ENCODE measurements at regions not wholly inside any gene's neighbourhood (a gene's known extent, or its start where the extent isn't known, plus 50 kb on each side); places are given as distances from the start of the nearest gene placed in this dataset.

GRCh38 chr6:170136541-170137175 is 154.2 kb downstream of the DLL1 start:
- H3K9ac ChIP-seq (ENCODE audit: low read length): no peak overlapping the region
- H3K4me3 ChIP-seq (ENCODE audit: low read length): no peak overlapping the region
- no peaks in the 10 kb centered on the region for H3K9me3 ChIP-seq (ENCODE audit: control insufficient read depth, low read depth, low read length)
- no peaks in the 10 kb centered on the region for H3K27me3 ChIP-seq (ENCODE audit: control insufficient read depth, insufficient read depth, low read length)
- no peaks in the 10 kb centered on the region for H3K4me1 ChIP-seq (ENCODE audit: control insufficient read depth, low read depth, low read length)
- H3K27ac ChIP-seq (ENCODE audit: low read length): no peak overlapping the region
- no peaks in the 10 kb centered on the region for H3K36me3 ChIP-seq (ENCODE audit: control insufficient read depth, low read depth, low read length)

- Histone ChIP-seq H3K36me3 (ENCODE audit: control insufficient read depth, low read depth, low read length) (no peaks in the 10 kb centered on the region), H3K4me3 (ENCODE audit: low read length) (no peak overlapping the region), H3K27me3 (ENCODE audit: control insufficient read depth, insufficient read depth, low read length) (no peaks in the 10 kb centered on the region), H3K4me1 (ENCODE audit: control insufficient read depth, low read depth, low read length) (no peaks in the 10 kb centered on the region), H3K9ac (ENCODE audit: low read length) (no peak overlapping the region), H3K27ac (ENCODE audit: low read length) (no peak overlapping the region), H3K9me3 (ENCODE audit: control insufficient read depth, low read depth, low read length) (no peaks in the 10 kb centered on the region)
Observed at GRCh38 chr6:170135821-170136471, 154.9 kb downstream of the DLL1 start.

GRCh38 chr6:170135461-170135820 is 155.4 kb downstream of the DLL1 start:
- Histone ChIP-seq H3K27ac (ENCODE audit: low read length) (no peak overlapping the region), H3K27me3 (ENCODE audit: control insufficient read depth, insufficient read depth, low read length) (no peaks in the 10 kb centered on the region), H3K4me3 (ENCODE audit: low read length) (no peak overlapping the region), H3K9ac (ENCODE audit: low read length) (no peak overlapping the region), H3K36me3 (ENCODE audit: control insufficient read depth, low read depth, low read length) (no peaks in the 10 kb centered on the region), H3K4me1 (ENCODE audit: control insufficient read depth, low read depth, low read length) (no peaks in the 10 kb centered on the region), H3K9me3 (ENCODE audit: control insufficient read depth, low read depth, low read length) (no peaks in the 10 kb centered on the region)

- no peak overlapping the region for H3K27ac ChIP-seq (ENCODE audit: low read length)
- no peak overlapping the region for H3K4me3 ChIP-seq (ENCODE audit: low read length)
- no peaks in the 10 kb centered on the region for H3K36me3 ChIP-seq (ENCODE audit: control insufficient read depth, low read depth, low read length)
- H3K27me3 ChIP-seq (ENCODE audit: control insufficient read depth, insufficient read depth, low read length): no peaks in the 10 kb centered on the region
- H3K9ac ChIP-seq (ENCODE audit: low read length): no peak overlapping the region
- no peaks in the 10 kb centered on the region for H3K4me1 ChIP-seq (ENCODE audit: control insufficient read depth, low read depth, low read length)
- no peaks in the 10 kb centered on the region for H3K9me3 ChIP-seq (ENCODE audit: control insufficient read depth, low read depth, low read length)
Observed at GRCh38 chr6:170134471-170135440, 156.1 kb downstream of the DLL1 start.

GRCh38 chr6:170134031-170134470 is 156.8 kb downstream of the DLL1 start:
- Histone ChIP-seq H3K27ac (ENCODE audit: low read length) (no peak overlapping the region), H3K36me3 (ENCODE audit: control insufficient read depth, low read depth, low read length) (no peaks in the 10 kb centered on the region), H3K4me3 (ENCODE audit: low read length) (no peak overlapping the region), H3K27me3 (ENCODE audit: control insufficient read depth, insufficient read depth, low read length) (no peaks in the 10 kb centered on the region), H3K9me3 (ENCODE audit: control insufficient read depth, low read depth, low read length) (no peaks in the 10 kb centered on the region), H3K4me1 (ENCODE audit: control insufficient read depth, low read depth, low read length) (no peaks in the 10 kb centered on the region), H3K9ac (ENCODE audit: low read length) (no peak overlapping the region)

GRCh38 chr6:170132561-170132991 is 158.3 kb downstream of the DLL1 start:
- Histone ChIP-seq H3K36me3 (ENCODE audit: control insufficient read depth, low read depth, low read length) (no peaks in the 10 kb centered on the region), H3K9ac (ENCODE audit: low read length) (no peak overlapping the region), H3K9me3 (ENCODE audit: control insufficient read depth, low read depth, low read length) (no peaks in the 10 kb centered on the region), H3K4me3 (ENCODE audit: low read length) (no peak overlapping the region), H3K4me1 (ENCODE audit: control insufficient read depth, low read depth, low read length) (no peaks in the 10 kb centered on the region), H3K27me3 (ENCODE audit: control insufficient read depth, insufficient read depth, low read length) (no peaks in the 10 kb centered on the region), H3K27ac (ENCODE audit: low read length) (no peak overlapping the region)

- Histone ChIP-seq H3K27me3 (ENCODE audit: control insufficient read depth, insufficient read depth, low read length) (no peaks in the 10 kb centered on the region), H3K4me3 (ENCODE audit: low read length) (no peak overlapping the region), H3K4me1 (ENCODE audit: control insufficient read depth, low read depth, low read length) (no peaks in the 10 kb centered on the region), H3K9me3 (ENCODE audit: control insufficient read depth, low read depth, low read length) (no peaks in the 10 kb centered on the region), H3K27ac (ENCODE audit: low read length) (no peak overlapping the region), H3K36me3 (ENCODE audit: control insufficient read depth, low read depth, low read length) (no peaks in the 10 kb centered on the region), H3K9ac (ENCODE audit: low read length) (no peak overlapping the region)
Observed at GRCh38 chr6:170132011-170132521, 158.8 kb downstream of the DLL1 start.

GRCh38 chr6:170131351-170131750 is 159.5 kb downstream of the DLL1 start:
- no peaks in the 10 kb centered on the region for H3K9me3 ChIP-seq (ENCODE audit: control insufficient read depth, low read depth, low read length)
- no peaks in the 10 kb centered on the region for H3K27me3 ChIP-seq (ENCODE audit: control insufficient read depth, insufficient read depth, low read length)
- no peaks in the 10 kb centered on the region for H3K4me1 ChIP-seq (ENCODE audit: control insufficient read depth, low read depth, low read length)
- H3K9ac ChIP-seq (ENCODE audit: low read length): no peak overlapping the region
- no peak overlapping the region for H3K4me3 ChIP-seq (ENCODE audit: low read length)
- no peak overlapping the region for H3K27ac ChIP-seq (ENCODE audit: low read length)
- no peaks in the 10 kb centered on the region for H3K36me3 ChIP-seq (ENCODE audit: control insufficient read depth, low read depth, low read length)

GRCh38 chr6:170130771-170131241 is 160.1 kb downstream of the DLL1 start:
- no peaks in the 10 kb centered on the region for H3K4me1 ChIP-seq (ENCODE audit: control insufficient read depth, low read depth, low read length)
- no peak overlapping the region for H3K27ac ChIP-seq (ENCODE audit: low read length)
- no peaks in the 10 kb centered on the region for H3K36me3 ChIP-seq (ENCODE audit: control insufficient read depth, low read depth, low read length)
- no peak overlapping the region for H3K9ac ChIP-seq (ENCODE audit: low read length)
- H3K27me3 ChIP-seq (ENCODE audit: control insufficient read depth, insufficient read depth, low read length): no peaks in the 10 kb centered on the region
- no peaks in the 10 kb centered on the region for H3K9me3 ChIP-seq (ENCODE audit: control insufficient read depth, low read depth, low read length)
- no peak overlapping the region for H3K4me3 ChIP-seq (ENCODE audit: low read length)

- H3K27me3 ChIP-seq (ENCODE audit: control insufficient read depth, insufficient read depth, low read length): no peaks in the 10 kb centered on the region
- no peak overlapping the region for H3K27ac ChIP-seq (ENCODE audit: low read length)
- no peaks in the 10 kb centered on the region for H3K36me3 ChIP-seq (ENCODE audit: control insufficient read depth, low read depth, low read length)
- no peaks in the 10 kb centered on the region for H3K9me3 ChIP-seq (ENCODE audit: control insufficient read depth, low read depth, low read length)
- no peaks in the 10 kb centered on the region for H3K4me1 ChIP-seq (ENCODE audit: control insufficient read depth, low read depth, low read length)
- H3K9ac ChIP-seq (ENCODE audit: low read length): no peak overlapping the region
- no peak overlapping the region for H3K4me3 ChIP-seq (ENCODE audit: low read length)
Observed at GRCh38 chr6:170130201-170130621, 160.7 kb downstream of the DLL1 start.

GRCh38 chr6:170129691-170130171 is 161.1 kb downstream of the DLL1 start:
- Histone ChIP-seq H3K27me3 (ENCODE audit: control insufficient read depth, insufficient read depth, low read length) (no peaks in the 10 kb centered on the region), H3K4me1 (ENCODE audit: control insufficient read depth, low read depth, low read length) (no peaks in the 10 kb centered on the region), H3K27ac (ENCODE audit: low read length) (no peak overlapping the region), H3K36me3 (ENCODE audit: control insufficient read depth, low read depth, low read length) (no peaks in the 10 kb centered on the region), H3K9me3 (ENCODE audit: control insufficient read depth, low read depth, low read length) (no peaks in the 10 kb centered on the region), H3K4me3 (ENCODE audit: low read length) (no peak overlapping the region), H3K9ac (ENCODE audit: low read length) (no peak overlapping the region)
